ENCODE measurements at regions not wholly inside any gene's neighbourhood (a gene's known extent, or its start where the extent isn't known, plus 50 kb on each side); places are given as distances from the start of the nearest gene placed in this dataset.

GRCh38 chr20:52490711-52491430, 299.3 kb upstream of the ZFP64 start:
- intact Hi-C loops (cut with DNase I; ENCODE audit: low total_unique reads): no loop called here
- no peak overlapping the region for H3K27ac ChIP-seq
- no peaks in the 10 kb centered on the region for H3K9me3 ChIP-seq
- WGBS, 5 donors: 68 to 80% (median 78%) methylated on average over 10 of the region's 10 CpGs
- no peaks in the 10 kb centered on the region for H3K36me3 ChIP-seq
- H3K4me3 ChIP-seq: no peak overlapping the region
- no peak for DNase-seq
- no peaks in the 10 kb centered on the region for H3K27me3 ChIP-seq
- no peaks in the 10 kb centered on the region for H3K4me1 ChIP-seq
- TF ChIP-seq EP300 (IDR thresholded peaks at IDR 0.05) (no peak), POLR2A (IDR thresholded peaks at IDR 0.05) (no peak), POLR2AphosphoS5 (IDR thresholded peaks at IDR 0.05) (no peak), CTCF (IDR thresholded peaks at IDR 0.05) (no peak)

- Histone ChIP-seq H3K4me1 (no peaks in the 10 kb centered on the region), H3K9me3 (no peaks in the 10 kb centered on the region), H3K27ac (no peak overlapping the region), H3K27me3 (no peaks in the 10 kb centered on the region), H3K36me3 (no peaks in the 10 kb centered on the region), H3K4me3 (no peak overlapping the region)
- TF ChIP-seq POLR2A (IDR thresholded peaks at IDR 0.05): no peak
- WGBS, 5 donors: 45 to 61% (median 55%) methylated on average over 2 of the region's 2 CpGs
- DNase-seq: no peak
- intact Hi-C loops (cut with DNase I; ENCODE audit: low total_unique reads): no loop called here
These were observed 292.9 kb upstream of the ZFP64 start for GRCh38 chr20:52484438-52484837.

GRCh38 chr20:52483382-52483781, 291.8 kb upstream of the ZFP64 start:
- DNase-seq: no peak
- intact Hi-C loops (cut with DNase I; ENCODE audit: low total_unique reads): no loop called here
- Histone ChIP-seq H3K27ac (no peak overlapping the region), H3K4me3 (no peak overlapping the region), H3K36me3 (no peaks in the 10 kb centered on the region), H3K4me1 (no peaks in the 10 kb centered on the region), H3K9me3 (no peaks in the 10 kb centered on the region), H3K27me3 (no peaks in the 10 kb centered on the region)
- TF ChIP-seq POLR2A (IDR thresholded peaks at IDR 0.05): no peak
- TF ChIP-seq POLR2AphosphoS5 (IDR thresholded peaks at IDR 0.05): no peak
- TF ChIP-seq EP300 (IDR thresholded peaks at IDR 0.05): no peak
- no peak for TF ChIP-seq CTCF (IDR thresholded peaks at IDR 0.05)
- 95 to 100% (median 100%) methylated on average over 1 of the region's 1 CpG for WGBS, 5 donors

- intact Hi-C loops (cut with DNase I; ENCODE audit: low total_unique reads): no loop called here
- TF ChIP-seq EP300 (IDR thresholded peaks at IDR 0.05) (no peak), CTCF (IDR thresholded peaks at IDR 0.05) (no peak), POLR2AphosphoS5 (IDR thresholded peaks at IDR 0.05) (no peak), POLR2A (IDR thresholded peaks at IDR 0.05) (no peak)
- Histone ChIP-seq H3K4me1 (no peaks in the 10 kb centered on the region), H3K27ac (no peak overlapping the region), H3K9me3 (no peaks in the 10 kb centered on the region), H3K4me3 (no peak overlapping the region), H3K36me3 (no peaks in the 10 kb centered on the region), H3K27me3 (no peaks in the 10 kb centered on the region)
- DNase-seq: no peak
- WGBS, 5 donors: 84 to 98% (median 94%) methylated on average over 5 of the region's 5 CpGs
These were observed 290.5 kb upstream of the ZFP64 start for GRCh38 chr20:52482044-52482443.

- 47 to 79% (median 56%) methylated on average over 3 of the region's 3 CpGs for WGBS, 5 donors
- no peak overlapping the region for H3K27ac ChIP-seq
- intact Hi-C loops (cut with DNase I; ENCODE audit: low total_unique reads): no loop called here
- H3K36me3 ChIP-seq: no peaks in the 10 kb centered on the region
- no peaks in the 10 kb centered on the region for H3K4me1 ChIP-seq
- TF ChIP-seq CTCF (IDR thresholded peaks at IDR 0.05) (no peak), EP300 (IDR thresholded peaks at IDR 0.05) (no peak), POLR2AphosphoS5 (IDR thresholded peaks at IDR 0.05) (no peak), POLR2A (IDR thresholded peaks at IDR 0.05) (no peak)
- no peak overlapping the region for H3K4me3 ChIP-seq
- DNase-seq: peak in 1 of 2 donors; percentile 72
- H3K9me3 ChIP-seq: no peaks in the 10 kb centered on the region
- no peaks in the 10 kb centered on the region for H3K27me3 ChIP-seq
These were observed 289.9 kb upstream of the ZFP64 start for GRCh38 chr20:52481443-52481842.
